HUES48 (cell line): ENCODE measurements at regions not wholly inside any gene's neighbourhood (a gene's known extent, or its start where the extent isn't known, plus 50 kb on each side); places are given as distances from the start of the nearest gene placed in this dataset.
"Not testable (repeated sequence)": the region's sequence is repeated elsewhere in the genome, so short reads cannot be mapped to it uniquely, and the experiment has no call there.

Source experiments
- H3K27ac ChIP-seq: one replicate; pipeline ENCODE4 v1.7.0; 2013; ENCODE audit warnings: low read depth, low read length, inconsistent platforms
- H3K27me3 ChIP-seq: 2 replicates; pipeline ENCODE4 v1.6.1; 2013; ENCODE audit warnings: mild to moderate bottlenecking, low read length; ENCODE audit not compliant: control insufficient read depth, insufficient read depth
- H3K36me3 ChIP-seq: 2 replicates; pipeline ENCODE4 v1.6.1; 2013; ENCODE audit warnings: low read length; ENCODE audit not compliant: control insufficient read depth, insufficient read depth
- H3K4me1 ChIP-seq: 2 replicates; pipeline ENCODE4 v1.6.1; 2013; ENCODE audit warnings: mild to moderate bottlenecking, low read length; ENCODE audit not compliant: control insufficient read depth, insufficient read depth
- H3K4me3 ChIP-seq: 2 replicates; pipeline ENCODE4 v1.5.1; 2013; ENCODE audit warnings: mild to moderate bottlenecking, low read depth, low read length
- H3K9ac ChIP-seq: 2 replicates; pipeline ENCODE4 v1.6.1; 2013; ENCODE audit warnings: mild to moderate bottlenecking, low read depth, low read length, moderate library complexity
- H3K9me3 ChIP-seq: 2 replicates; pipeline ENCODE4 v1.6.1; 2013; ENCODE audit warnings: low read length; ENCODE audit not compliant: control insufficient read depth, insufficient read depth

DNA sequence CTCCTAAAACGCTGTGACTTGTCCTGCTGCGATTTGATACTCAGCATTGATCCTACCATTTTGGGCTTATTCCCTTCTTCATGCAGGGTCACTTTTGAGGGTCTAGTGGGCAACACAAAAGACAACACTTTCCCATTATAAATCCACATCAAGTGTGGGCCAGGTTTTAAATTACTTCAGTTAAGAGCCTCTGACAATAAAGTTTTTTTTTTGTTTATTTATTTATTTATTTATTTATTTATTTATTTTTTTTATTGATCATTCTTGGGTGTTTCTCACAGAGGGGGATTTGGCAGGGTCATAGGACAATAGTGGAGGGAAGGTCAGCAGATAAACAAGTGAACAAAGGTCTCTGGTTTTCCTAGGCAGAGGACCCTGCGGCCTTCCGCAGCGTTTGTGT is 176.2 kb upstream of the FBXL17 start:
- not testable (repeated sequence) for H3K27ac ChIP-seq, H3K27me3 ChIP-seq, H3K9me3 ChIP-seq, H3K36me3 ChIP-seq, H3K9ac ChIP-seq, H3K4me3 ChIP-seq
- peaks cover 24% of the 10 kb centered on the region for H3K4me1 ChIP-seq

- no peak overlapping the region for H3K9ac ChIP-seq
- no peaks in the 10 kb centered on the region for H3K27me3 ChIP-seq
- H3K9me3 ChIP-seq, result peaks cover 5% of the 10 kb centered on the region; the same call in 1 of the 2 replicates
- H3K4me3 ChIP-seq, result no peak overlapping the region
- peaks cover 24% of the 10 kb centered on the region for H3K4me1 ChIP-seq
- no peak overlapping the region for H3K27ac ChIP-seq
- H3K36me3 ChIP-seq, result no peaks in the 10 kb centered on the region
Measured at GRCh38 chr5:108557686-108558085, 175.8 kb upstream of the FBXL17 start.

- H3K9ac ChIP-seq, result no peak overlapping the region
- peaks cover 5% of the 10 kb centered on the region; the same call in 1 of the 2 replicates for H3K9me3 ChIP-seq
- H3K27me3 ChIP-seq, result no peaks in the 10 kb centered on the region
- no peak overlapping the region for H3K27ac ChIP-seq
- peaks cover 16% of the 10 kb centered on the region for H3K4me1 ChIP-seq
- H3K36me3 ChIP-seq, result no peaks in the 10 kb centered on the region
- no peak overlapping the region for H3K4me3 ChIP-seq
Measured at GRCh38 chr5:108556441-108557145, 174.7 kb upstream of the FBXL17 start.

GRCh38 chr5:108548684-108549596 is 167.0 kb upstream of the FBXL17 start:
- Histone ChIP-seq H3K27ac (no peak overlapping the region), H3K4me3 (no peak overlapping the region), H3K27me3 (no peaks in the 10 kb centered on the region), H3K9ac (no peak overlapping the region), H3K4me1 (peaks cover 17% of the 10 kb centered on the region), H3K36me3 (no peaks in the 10 kb centered on the region), H3K9me3 (no peaks in the 10 kb centered on the region)

DNA sequence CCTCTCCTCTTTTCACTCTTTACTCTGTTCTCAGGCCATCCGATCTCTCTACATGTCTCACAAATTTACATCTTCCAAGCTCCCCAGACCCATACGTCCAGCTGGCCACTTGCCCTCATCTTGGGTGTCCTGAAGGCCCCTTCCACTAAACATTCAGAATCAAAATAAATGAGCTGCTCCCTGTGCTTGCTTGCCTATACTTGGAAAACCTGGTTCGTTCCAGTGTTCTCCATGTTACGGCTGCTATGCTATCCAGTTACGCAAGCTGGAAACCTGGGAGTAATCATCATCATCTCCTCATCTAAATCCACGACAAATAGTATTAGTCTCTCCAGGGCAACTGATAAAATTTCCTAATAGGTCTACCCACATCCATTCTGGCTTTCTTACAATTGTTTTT is 165.0 kb upstream of the FBXL17 start:
- peaks cover 22% of the 10 kb centered on the region for H3K4me1 ChIP-seq
- no peak overlapping the region for H3K27ac ChIP-seq
- H3K9me3 ChIP-seq, result no peaks in the 10 kb centered on the region
- H3K4me3 ChIP-seq, result no peak overlapping the region
- no peaks in the 10 kb centered on the region for H3K36me3 ChIP-seq
- H3K9ac ChIP-seq, result no peak overlapping the region
- no peaks in the 10 kb centered on the region for H3K27me3 ChIP-seq

- Histone ChIP-seq H3K4me3 (no peak overlapping the region), H3K27me3 (no peaks in the 10 kb centered on the region), H3K36me3 (no peaks in the 10 kb centered on the region), H3K4me1 (peaks cover 22% of the 10 kb centered on the region), H3K27ac (no peak overlapping the region), H3K9ac (no peak overlapping the region), H3K9me3 (no peaks in the 10 kb centered on the region)
Measured at GRCh38 chr5:108545301-108545700, 163.4 kb upstream of the FBXL17 start.

GRCh38 chr5:108543486-108543885 is 161.6 kb upstream of the FBXL17 start:
- H3K4me1 ChIP-seq, result peaks cover 22% of the 10 kb centered on the region
- no peaks in the 10 kb centered on the region for H3K27me3 ChIP-seq
- no peaks in the 10 kb centered on the region for H3K9me3 ChIP-seq
- H3K4me3 ChIP-seq, result no peak overlapping the region
- H3K27ac ChIP-seq, result no peak overlapping the region
- no peaks in the 10 kb centered on the region for H3K36me3 ChIP-seq
- no peak overlapping the region for H3K9ac ChIP-seq

DNA sequence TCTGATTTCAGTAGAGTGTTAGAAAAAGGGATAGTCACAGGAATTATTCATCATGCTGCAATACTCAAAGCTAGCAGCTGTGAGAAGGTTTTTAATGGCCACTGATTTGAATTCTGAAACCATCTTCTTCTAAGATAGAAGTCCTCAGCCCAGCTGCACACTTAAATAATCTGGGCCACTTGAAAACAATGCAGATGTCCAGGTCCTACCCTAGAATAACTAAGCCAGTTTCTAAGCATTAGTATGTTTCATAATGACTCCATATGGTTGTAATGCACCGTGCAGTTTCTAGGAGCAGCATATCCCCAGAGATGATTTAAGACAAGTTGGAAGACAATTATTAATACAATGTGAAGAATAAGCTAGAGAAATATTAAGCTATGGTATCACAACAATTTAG is 159.9 kb upstream of the FBXL17 start:
- peaks cover 27% of the 10 kb centered on the region for H3K4me1 ChIP-seq
- H3K9me3 ChIP-seq, result no peaks in the 10 kb centered on the region
- no peaks in the 10 kb centered on the region for H3K27me3 ChIP-seq
- H3K4me3 ChIP-seq, result no peak overlapping the region
- no peak overlapping the region for H3K27ac ChIP-seq
- no peak overlapping the region for H3K9ac ChIP-seq
- no peaks in the 10 kb centered on the region for H3K36me3 ChIP-seq

- Histone ChIP-seq H3K36me3 (no peaks in the 10 kb centered on the region), H3K9me3 (no peaks in the 10 kb centered on the region; the same call in 1 of the 2 replicates), H3K4me1 (peaks cover 22% of the 10 kb centered on the region), H3K9ac (no peak overlapping the region), H3K27ac (no peak overlapping the region), H3K4me3 (no peak overlapping the region), H3K27me3 (no peaks in the 10 kb centered on the region)
Measured at GRCh38 chr5:108536321-108536720, 154.4 kb upstream of the FBXL17 start.

- not testable (repeated sequence) for H3K27me3 ChIP-seq, H3K4me1 ChIP-seq, H3K4me3 ChIP-seq, H3K9ac ChIP-seq, H3K36me3 ChIP-seq, H3K27ac ChIP-seq
- peaks cover 12% of the 10 kb centered on the region for H3K9me3 ChIP-seq
Measured at GRCh38 chr5:108532129-108532445, 150.2 kb upstream of the FBXL17 start.

DNA sequence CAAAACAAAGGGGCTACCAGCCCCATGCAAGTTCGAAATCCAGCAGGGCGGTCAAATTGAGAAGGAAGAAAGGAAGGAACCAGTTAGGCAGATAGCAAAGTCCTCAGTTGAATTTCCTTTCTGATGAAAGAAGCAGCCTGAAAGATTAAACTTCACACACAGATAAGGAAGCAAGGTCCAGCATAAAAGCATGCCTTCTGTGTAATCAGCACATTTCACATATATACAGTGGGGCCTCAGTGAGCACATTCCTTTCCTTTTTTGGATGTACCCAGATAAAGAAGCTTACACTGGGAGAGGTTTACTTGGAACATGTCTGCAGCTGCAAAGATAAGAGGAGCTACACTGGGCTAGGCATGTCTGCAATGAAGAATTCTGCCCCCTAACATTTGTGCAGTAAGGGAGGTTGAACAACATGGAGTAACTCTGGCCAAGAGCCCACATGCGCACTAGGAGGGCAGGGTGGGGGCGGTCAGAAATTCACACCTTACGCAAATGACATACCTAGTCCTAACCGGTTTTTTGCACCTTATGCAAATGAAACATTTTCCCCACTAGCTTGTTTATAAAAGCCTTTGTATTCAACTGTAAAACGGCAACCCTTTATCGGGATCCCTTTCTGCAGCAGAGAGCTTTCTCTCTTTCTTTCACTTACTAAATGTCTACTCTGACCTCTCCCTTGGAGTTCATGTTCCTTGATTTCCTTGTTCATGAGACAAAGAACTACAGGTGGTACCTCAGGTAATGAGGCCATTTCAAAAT is 149.7 kb upstream of the FBXL17 start:
- H3K9me3 ChIP-seq, result peaks cover 18% of the 10 kb centered on the region
- H3K4me3 ChIP-seq, result no peak overlapping the region
- H3K27ac ChIP-seq, result no peak overlapping the region
- H3K9ac ChIP-seq, result no peak overlapping the region
- H3K27me3 ChIP-seq, result no peaks in the 10 kb centered on the region
- no peaks in the 10 kb centered on the region for H3K36me3 ChIP-seq
- no peaks in the 10 kb centered on the region for H3K4me1 ChIP-seq
